GM18873 (cell line): ENCODE measurements at regions not wholly inside any gene's neighbourhood (a gene's known extent, or its start where the extent isn't known, plus 50 kb on each side); places are given as distances from the start of the nearest gene placed in this dataset.
"Not testable (repeated sequence)": the region's sequence is repeated elsewhere in the genome, so short reads cannot be mapped to it uniquely, and the experiment has no call there.

ENCODE experiments used
- ATAC-seq: cut with Tn5 transposase; IDR thresholded peaks from one replicate; pipeline ENCODE4 v1.9.1; 2021; ENCODE audit warnings: mild to moderate bottlenecking, moderate library complexity, moderate number of reproducible peaks; ENCODE audit not compliant: unreplicated experiment, low FRiP score

DNA sequence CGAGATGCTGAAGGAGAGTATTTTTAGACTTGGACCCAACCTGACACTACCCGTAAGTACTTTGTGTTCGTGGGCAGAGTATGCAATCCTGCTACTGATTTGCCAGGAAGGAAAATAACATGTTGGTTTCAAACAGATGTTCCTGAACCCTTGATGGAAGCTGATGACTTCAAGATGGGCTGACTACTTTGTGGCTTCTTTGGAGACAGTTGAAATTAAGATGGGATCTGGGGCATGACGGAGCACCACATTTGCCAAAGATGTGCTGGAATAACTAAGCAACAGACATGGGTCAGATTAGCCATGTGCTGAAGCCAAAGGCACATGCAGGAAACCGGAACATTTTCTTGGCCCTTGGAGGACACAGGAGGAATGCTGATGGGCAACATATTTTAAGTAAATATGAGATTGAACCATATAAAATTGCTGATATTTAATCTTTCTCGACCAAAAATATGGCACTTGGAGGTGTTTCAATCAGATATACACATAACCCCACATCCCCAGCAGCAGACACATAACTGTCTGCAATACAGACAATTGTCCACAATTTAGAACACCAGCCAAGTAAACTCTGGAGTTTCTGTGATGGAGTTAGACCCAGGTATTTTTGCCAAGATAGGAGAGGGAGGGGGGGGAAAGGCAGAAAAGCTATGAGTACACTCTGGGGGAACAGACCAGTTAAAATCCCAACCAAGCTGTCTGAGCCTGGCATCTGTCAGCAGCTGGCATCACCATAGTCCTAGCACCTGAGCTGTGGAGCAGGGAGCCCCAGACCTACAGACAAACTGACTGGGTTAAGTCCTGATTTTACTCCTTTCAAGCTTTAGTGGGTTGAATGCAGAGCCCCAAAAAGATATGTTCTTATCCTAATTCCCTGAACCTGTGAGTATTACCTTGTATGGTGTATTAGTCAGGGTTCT lies 329.4 kb upstream of the CDH5 start:
- no peak for ATAC-seq

DNA sequence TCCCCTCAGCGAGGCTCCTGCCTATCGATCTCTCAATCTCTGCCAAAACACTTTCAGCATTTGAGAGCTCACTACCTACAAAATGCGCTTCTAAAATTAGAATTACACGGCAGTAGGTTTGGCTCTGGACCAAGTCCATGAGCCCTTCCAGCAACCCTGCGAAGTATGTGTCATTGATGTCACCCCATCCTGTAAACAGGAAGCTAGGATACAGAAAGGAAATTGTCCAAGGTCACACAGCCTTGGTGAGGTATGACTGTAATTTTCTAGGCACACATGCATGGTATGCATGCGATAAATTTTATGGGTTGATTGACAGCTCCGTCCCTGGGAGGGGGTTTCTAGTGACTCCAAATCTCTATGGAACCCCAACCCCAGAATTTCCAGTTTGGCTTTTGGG lies 330.3 kb upstream of the CDH5 start:
- ATAC-seq, result no peak

DNA sequence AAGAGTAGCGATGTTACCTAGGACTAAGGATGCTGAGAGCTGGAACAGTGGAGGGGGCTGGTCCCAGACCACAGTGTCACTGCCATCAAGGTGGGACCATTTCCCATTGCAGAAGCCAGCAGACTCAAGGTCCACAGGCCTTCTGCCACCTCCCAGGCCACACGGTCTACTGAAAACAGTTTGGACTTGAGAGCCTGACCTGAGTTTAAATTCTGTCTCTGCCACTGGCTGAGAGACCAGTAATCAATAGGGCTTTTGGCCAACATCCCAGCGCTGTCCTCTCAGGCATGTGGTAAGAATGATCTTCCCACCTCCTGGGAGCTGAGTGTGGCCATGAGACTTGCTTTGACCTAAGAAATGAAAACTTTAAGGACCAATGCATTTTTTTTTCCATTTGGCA lies 331.4 kb upstream of the CDH5 start:
- no peak for ATAC-seq

DNA sequence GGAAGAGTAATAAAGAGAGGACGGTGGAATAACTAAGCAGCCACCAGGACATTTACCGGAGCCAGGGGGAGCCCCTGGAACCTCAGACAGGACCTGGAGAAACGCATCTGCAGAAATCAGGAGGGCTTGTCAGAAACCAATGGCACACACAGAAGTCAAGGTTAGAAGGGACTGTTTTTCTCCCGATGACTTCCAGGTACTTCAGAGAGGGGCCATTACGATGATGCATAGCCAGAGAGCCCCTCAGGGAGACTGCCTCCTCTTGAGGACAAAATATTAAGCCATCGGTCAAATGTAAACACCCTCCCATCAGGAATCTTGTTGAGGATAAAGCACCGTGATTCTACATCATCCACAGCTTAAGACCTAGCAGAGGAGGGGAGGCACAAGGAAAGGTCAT lies 333.6 kb upstream of the CDH5 start:
- no peak for ATAC-seq

DNA sequence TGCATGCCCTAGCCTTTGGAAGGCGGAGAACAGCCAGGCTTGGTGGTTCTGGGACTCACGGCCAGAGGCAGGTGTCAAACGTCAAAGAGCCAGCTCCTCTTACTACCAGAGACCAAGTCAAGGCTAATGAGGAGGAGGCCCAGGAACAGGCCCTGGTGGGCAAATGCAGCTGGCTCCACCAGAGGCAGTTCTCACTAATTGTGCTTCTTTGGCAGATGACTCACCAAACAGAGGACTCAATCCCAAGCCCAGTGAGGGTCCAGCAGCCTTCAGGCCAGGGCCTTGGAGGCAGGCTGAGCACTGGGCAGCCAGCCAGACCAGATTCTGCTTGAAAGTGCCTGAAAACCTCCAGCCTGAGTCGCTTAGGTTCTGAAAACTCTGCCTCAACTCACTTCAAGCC lies 336.5 kb upstream of the CDH5 start:
- no peak for ATAC-seq

DNA sequence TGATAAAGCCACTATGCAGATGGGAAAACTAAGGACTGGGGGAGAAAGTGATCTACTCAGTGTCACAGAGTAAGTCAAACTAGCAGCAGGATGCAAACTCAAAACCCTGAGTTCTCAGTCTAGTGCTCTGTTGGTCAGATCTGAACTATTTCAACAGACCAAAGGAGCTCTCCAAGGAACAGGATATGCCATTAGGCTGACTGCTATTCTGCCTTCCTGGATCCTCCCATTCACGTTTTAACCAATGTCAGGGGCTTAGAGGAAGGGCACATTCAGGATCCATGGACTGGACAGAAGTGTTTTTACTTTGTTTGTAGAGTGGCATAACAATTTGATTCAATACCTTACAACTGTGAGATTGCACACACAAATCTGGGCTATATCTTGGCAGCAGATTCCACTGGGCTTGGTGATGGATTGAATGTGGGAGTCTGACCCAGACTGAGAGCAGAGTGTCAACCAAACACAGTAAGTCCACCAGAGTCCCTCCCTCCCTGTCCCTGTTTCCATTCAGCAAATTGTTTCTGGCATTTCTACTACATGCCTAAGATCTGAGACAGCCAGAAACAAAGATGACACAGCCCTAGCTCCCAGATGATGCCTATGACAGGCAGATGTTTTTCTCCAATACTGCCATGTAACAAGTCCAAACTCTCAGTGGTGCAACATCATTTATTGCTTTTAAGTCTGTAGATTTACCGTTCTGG lies 337.8 kb upstream of the CDH5 start:
- ATAC-seq, result no peak

DNA sequence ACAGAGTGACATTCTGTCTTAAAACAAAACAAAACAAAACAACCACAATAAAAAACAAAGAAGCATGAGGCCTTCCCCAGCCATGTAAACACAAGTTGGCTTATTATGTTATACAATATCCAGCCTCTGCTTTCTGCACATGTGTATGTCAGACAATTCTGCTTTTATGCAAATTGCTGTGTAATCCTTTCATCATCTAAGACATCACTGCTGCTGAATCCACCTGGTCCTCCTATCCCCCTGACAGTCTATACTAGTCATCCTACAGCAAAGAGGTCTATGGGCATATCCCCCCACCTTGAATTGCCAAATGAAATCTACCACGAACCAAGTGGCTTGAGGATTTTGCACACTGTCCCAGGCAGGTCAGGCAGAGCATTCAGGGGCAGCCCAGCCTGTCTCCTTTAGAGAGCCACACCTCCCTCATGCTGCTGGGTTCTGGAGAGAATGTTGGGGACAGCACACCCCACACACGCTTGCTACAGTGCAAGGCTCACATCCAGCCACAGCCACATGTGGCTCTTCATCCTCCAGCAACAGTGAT lies 339.6 kb upstream of the CDH5 start:
- no peak for ATAC-seq

DNA sequence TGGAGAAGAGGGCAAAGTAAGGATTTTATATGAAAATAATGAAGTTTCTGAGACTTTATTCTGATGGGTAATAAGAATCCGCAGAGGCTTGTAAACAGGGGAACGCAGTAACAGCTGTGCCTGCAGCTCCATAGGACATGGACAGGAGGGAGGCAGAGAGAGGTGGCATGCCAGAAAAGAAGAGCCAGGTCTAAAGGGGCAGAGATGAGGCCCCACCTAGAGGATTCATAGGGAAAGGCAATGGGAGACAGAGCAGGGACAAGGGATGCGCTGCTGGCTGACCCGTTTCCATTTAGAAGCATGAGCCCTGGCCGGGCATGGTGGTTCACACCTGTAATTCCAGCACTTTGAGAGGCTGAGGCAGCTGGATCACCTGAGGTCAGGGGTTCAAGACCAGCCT lies 340.3 kb upstream of the CDH5 start:
- ATAC-seq, result no peak

DNA sequence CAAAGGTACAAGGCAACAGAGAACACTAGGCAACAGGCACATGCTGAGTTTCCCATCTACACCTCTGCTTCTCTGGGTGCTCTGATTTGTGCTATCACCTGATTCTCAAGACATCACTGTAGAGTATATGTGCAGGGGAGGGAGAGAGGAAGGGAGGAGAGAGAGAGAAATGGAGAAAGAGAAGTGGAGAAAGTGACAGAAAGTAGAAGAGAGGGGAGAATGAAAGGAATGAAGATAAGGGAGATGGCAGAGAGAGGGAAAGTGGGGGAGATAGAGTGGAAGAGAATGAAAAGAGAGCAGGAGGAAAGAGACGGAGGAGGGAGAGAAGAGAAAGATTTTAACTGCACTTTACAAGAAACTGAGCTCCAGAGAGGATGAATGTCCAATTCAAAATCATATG lies 340.7 kb upstream of the CDH5 start:
- no peak for ATAC-seq

DNA sequence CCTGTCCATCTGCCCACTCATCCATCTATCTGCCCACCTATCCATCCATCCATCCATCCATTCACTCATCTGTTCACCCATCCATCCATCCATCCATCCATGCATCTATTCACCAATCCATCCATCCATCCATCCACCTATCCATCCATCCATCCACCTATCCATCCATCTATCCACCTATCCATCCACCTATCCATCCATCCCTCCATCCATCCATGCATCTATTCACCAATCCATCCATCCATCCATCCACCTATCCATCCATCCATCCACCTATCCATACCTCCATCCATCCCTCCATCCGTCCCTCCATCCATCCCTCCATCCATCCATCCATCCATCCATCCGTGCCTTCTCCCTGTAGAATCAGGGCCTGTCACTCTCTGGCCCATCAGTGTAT lies 341.9 kb upstream of the CDH5 start:
- not testable (repeated sequence) for ATAC-seq

DNA sequence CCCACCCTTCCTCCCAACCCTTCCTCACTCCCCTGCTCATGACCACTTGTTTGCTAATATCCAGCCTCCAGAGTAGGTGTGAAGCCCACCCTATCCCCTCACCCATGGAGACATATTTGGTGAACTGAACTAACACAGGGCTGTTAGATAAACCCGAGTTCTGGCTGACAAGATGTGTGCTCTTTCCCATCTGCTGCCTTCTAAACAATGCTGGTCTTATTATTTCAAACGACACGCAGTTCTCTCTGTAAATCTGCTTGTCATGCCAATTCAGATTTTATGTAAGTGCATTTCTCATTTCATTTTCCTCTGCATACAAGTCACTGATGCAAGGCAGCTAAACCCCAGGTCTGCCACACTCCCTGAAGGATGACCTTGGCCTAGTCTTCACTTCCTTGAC lies 343.0 kb upstream of the CDH5 start:
- no peak for ATAC-seq

DNA sequence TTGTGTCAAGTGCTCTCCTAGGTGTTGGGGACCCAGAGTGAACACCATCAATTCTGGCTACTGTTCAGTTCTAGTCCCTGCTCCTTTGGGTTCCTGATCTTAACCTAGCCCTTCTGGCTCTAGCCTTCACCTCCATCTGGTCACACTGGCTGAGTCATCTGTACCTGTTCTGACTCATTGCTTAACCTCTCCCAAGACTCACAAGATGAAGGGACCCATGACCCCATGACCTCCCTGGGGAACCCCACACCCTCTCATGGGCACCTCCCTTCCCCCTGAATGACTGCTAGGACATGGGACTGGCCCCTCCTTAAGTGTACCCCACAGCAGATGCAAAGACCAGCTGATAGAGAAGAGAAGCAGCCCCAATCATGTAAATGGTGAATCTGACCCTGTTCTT lies 345.8 kb upstream of the CDH5 start:
- ATAC-seq, result peak; percentile 50

DNA sequence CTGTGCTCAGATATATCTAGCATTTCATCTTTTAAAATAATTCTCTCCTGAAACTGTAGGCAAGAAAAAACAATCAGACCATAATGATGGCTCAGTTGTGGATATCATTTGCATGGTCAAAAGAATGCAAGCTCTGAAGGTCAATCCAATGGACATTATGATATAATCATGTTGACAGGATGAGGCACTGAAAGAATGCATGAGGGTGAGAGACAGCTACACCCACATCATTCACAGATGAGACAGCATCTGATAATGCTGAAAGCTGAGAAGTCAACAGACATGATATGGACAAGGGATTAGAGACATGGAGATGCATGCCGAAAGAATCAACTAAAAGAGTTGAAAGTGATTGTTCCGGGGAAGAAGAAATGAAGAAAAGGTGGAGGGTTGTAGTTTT lies 346.4 kb upstream of the CDH5 start:
- no peak for ATAC-seq

DNA sequence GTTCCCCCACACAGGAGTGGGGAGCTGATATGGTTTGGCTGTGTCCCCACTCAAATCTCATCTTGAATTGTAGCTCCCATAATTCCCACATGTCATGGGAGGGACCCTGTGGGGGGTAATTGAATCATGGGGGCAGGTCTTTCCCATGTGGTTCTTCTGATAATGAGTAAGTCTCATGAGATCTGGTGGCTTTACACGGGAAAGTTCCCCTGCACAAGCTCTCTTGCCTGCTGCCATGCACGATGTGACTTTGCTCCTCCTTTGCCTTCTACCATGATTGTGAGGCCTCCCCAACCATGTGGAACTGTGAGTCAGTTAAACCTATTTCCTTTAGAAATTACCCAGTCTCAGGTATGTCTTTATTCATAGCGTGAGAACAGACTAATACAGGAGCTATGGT lies 347.0 kb upstream of the CDH5 start:
- ATAC-seq, result not testable (repeated sequence)

DNA sequence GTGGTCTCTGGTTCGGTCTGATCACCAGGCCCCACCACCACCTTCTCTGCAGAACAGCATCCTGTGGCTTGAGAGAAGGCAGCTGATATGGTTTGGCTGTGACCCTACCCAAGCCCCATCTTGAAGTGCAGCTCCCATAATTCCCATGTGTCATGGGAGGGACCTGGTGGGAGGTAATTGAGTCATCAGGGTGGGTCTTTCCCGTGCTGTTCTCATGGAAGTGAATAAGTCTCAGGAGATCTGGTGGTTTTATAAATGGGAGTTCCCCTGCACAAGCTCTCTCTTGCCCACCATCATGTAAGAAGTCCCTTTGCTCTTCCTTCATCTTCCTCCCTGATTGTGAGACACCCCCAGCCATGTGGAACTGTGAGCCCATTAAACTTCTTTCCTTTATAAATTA lies 352.3 kb upstream of the CDH5 start:
- no peak for ATAC-seq

DNA sequence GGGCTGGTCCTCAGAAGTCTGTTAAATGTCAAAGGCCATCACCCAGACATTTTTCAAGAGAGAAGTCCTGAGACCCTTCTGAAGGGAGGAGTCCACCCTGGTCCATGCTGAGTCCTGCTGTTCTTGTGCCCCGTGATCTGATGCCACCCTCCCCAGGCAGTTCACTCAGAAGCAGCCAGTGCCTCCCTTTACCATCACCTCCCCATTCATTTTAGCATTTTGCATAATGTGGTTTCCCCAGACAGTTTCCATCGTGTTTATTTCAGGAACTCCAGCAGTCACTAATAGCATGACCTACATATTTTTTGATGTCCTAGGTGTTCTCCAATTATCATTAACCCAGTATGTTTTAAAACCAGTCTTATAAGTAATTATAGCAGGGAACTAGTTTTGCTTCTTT lies 353.0 kb upstream of the CDH5 start:
- ATAC-seq, result no peak

DNA sequence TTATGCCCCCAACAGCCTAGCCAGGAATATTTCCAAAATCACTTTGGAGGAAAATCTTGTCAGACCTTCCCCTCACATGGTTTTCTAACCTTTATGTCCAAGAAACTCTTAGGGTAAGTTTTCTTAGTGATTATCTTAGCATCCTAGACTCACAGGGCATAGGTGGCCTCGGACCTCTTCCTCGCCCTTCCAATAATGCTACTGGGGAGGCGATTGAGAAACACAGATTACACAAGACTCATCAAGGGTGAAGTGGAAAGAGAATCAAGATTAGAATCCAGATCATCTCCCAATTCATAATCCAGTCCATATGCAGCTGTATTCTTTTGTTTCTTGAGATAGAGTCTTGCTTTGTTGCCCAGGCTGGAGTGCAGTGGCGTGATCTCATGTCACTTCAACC lies 358.4 kb upstream of the CDH5 start:
- ATAC-seq, result no peak

DNA sequence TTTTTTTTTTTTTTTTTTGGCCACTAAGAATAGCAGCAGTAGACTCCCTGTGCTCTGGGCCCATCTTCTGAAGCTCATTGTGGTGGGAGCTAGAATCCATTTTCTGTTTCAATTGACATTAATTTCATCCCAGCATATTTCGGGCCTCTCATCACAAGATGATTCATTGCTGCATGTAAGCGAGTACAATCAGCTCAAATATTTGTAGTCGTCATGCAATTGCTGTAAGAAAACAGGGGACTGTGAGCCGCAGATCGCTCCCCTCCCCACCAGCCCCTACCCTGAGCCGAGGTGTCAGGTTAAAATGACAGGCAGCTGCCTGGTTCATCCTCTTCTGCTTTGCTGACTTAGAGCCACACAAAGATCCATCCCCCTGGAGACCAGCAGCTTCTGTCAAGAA lies 358.8 kb upstream of the CDH5 start:
- no peak for ATAC-seq

DNA sequence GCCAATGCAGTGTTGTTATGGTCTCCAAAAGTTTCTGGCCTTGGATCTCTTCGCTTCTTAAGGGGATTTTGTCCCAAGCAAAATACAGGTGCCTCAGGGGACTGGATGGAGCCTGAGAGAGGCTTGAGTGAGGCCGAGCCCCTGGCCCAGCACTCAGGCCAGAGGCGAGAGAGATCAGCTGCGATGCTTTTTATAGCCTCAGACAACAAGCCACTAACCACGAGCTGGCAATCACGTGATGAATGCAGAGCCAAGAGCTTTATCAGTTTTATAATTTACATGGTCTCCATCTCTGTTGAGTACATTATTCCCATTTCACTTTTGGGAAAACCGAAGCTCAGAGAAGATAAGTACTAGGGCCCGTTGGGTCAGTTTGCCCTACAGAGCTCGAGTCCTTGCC lies 360.0 kb upstream of the CDH5 start:
- no peak for ATAC-seq

DNA sequence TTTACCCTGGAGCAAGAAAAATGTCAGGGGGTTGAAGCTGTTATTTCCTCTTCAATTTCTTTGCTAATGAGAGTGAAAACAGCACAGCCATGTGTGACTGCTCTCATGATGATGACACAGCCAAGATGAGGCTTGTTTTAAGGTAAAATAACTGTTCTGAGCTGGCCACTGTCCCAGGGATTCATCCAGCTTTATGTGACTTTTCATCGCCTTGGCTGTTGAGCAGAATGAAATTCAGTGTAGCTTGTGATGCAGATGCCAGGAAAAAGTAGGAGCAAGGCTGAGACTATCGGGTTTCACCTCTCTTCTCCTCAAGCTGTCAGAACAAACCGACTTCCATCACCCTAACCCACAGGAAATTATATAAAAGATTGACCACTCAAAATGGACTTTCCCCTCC lies 361.8 kb upstream of the CDH5 start:
- ATAC-seq, result no peak

DNA sequence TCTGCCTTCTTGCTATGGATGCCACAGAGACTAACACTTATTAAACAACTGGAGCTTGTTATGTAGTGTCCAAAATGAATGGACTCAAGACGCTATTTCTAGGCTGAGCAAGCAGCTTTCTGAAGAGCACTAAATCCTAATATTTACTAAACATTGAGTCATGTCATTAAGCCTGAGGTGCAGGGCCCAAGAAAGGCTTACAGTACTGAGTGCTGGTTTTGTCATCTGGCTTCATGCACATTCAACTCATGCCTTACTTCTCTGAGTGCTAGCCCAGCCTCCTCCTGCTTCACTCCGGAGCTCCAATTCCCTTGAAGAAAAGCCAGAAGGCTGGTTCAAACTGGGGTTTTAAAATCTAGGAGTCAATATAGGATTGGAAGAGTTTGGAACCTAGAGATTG lies 363.3 kb upstream of the CDH5 start:
- no peak for ATAC-seq

DNA sequence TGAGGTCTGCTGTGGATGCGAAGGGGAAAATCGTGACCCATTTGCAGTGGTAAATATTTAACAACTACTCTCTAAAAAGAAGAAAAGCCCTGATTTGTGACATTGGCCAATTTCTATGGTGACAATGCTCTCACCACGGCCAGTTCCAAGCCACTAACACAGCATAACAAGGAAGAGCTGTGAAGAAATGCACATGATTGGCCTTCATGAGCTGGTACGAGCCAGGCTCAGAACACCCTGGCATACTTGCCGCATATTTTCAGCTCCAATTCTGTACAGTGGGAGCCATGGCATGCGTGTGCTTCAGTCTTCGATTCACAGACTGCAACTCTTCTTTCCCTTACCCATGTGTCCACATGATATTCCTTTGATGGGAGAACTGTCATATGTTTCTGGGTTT lies 363.9 kb upstream of the CDH5 start:
- ATAC-seq, result no peak
